HG02943 (cell line): ENCODE measurements at regions not wholly inside any gene's neighbourhood (a gene's known extent, or its start where the extent isn't known, plus 50 kb on each side); places are given as distances from the start of the nearest gene placed in this dataset.
A peak's percentile ranks its signal among the peaks of the same experiment; 100 is the strongest.

ENCODE experiments used
- ATAC-seq: cut with Tn5 transposase; IDR thresholded peaks from one replicate; pipeline ENCODE4 v1.9.1; 2021; ENCODE audit warnings: mild to moderate bottlenecking, low read depth, moderate library complexity; ENCODE audit not compliant: unreplicated experiment

DNA sequence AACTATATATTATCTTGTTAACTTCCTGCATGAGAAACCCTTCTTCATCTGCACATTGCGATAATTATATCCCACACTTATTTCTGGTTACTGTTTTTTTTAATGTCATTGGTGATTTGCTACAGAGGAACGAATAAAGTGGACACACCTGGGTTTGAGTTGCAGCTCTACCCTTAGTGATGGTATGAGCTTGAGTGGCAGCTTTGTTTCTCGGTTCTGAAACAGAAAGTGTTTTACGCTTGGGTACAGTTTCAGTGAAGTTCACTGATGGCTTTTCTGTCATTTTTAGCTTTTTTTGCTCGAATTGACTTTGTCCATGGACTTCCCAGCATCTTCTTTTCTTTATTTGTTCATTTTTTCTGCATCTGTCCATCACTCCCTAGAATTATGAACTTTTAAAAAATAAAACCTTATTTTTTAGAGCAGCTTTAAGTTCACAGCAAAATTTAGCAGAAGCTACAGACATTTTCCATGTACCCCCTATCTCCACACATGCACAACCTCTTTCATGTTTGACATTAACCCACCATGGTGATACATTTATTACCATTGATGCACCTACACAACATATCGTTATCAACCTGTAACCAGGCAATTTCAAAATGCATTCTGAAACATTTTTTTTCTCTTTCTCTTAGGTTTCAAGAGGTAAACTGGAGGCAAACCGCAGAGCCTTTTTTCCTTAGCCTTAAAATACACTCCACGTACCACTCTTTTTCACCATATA lies 1041.6 kb upstream of the PRKX start:
- peak; percentile 89 for ATAC-seq

DNA sequence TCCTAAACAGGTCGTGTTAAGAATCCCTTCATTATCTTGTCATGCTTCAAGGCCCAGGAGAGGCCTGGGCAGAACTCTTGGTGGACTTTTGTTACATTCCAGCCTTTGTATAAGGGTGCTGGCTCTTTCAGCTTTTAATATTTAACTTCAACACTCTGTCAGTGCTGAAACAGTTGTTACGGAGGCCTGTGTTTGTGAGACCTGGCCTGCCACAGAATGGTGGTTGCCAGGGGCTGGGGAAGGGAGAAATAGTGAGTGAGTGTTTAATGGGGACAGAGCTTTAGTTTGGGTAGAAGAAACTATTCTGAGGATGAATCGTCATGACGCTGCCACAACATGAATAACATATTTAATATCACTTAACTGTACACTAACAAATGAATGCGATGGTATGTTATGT lies 1027.6 kb upstream of the PRKX start:
- ATAC-seq, result no peak

DNA sequence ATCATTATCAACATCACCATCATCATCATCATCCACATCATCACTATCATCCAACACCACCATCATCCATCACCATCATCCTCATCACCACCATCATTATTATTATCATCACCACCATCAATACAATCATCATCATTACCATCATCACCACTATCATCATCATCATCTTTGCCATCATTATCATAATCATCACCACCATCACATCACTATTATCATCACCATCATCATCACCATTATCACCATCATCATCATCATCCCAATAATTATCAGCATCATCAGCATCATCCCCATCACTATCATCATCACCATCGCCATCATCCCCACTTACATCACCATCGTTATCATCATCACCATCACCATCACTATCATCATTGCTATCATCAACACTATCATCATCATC lies 1021.9 kb upstream of the PRKX start:
- ATAC-seq, result no peak

DNA sequence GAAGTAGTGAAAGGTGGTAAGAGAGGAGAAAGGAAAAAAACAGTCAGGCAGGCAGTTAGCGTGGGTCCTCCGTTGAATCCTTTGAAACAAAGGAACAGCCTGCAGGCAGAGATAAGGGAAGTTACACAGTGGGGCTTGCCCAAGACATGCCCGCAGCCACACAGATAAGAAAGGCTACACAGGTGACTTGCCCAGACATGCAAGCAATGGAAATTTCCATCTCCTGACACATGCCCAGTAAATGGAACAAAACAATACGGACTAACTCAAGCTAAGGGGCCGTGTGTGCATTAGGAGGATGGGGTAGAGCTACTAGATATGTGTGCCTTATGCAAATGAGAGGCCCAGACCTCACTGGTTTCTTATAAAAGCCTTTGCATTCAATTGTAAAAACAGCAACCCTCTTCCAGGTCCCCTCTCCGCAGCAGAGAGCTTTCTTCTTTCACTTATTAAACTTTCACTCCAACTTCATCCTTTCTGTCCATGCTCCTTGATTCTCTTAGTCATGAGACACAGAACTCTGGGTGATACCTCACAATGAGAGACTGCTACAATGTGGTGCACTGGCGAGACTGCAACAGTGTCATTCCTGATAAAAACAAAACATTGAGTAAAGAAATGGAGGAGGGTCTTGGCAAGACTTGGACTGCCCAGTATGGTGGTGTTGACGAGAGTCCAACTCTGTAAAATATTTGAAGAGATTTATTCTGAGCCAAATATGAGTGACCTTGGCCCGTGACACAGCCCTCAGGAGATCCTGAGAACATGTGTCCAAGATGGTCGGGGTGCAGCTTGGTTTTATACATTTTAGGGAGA lies 997.4 kb upstream of the PRKX start:
- peak; percentile 56 for ATAC-seq

DNA sequence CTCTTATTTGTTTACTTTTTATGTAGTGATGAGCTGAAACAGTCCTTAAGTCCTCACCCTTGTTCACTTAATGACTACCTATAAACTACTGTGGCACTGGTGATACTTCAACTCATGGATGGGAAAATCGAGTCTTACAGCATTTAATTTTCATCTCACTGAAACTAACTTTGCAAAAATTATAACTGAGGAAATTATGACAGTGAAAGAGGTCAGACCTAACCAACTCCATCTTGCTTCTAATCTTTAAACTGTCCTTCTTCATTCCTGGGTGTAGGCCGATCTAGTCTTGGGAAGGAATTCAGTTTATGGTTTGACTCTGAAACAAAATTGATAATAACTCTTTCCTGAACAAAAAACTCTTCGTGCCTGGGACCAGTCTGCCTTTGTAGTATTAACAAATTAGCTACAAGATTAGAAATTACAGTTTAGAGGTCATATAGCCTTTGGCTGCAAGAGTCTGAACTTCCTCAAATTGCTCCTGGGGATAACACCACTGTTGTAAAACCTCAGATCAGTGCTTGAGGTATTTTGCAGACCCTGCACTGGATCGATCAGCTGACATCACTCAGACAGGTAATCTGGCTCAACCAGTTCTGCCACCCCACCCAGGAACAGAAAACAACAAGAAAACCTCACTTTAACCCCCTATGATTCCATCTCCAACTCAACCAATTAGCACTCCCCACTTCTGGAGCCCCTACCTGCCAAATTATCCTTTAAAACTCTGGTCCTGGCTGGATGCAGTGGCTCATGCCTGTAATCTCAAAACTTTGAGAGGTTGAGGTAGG lies 995.7 kb upstream of the PRKX start:
- no peak for ATAC-seq

DNA sequence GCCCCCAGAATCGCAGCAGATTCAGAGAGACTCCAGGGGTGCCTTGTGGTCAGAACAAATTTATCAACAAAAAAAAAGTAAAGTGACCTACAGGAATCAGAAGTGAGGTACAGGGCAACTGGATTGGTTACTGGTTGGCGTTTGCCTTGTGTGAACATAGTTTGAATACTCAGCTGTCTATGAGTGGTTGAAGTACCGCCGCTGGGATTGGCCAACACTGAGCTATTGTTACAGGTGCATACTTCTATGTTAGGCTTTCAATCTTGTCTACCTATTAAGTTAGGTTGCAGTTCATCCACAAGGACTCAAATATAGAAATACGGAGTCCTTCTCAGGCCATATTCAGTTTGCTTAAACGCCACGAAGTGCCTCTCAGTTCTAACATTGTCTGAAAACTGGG lies 993.5 kb upstream of the PRKX start:
- no peak for ATAC-seq

DNA sequence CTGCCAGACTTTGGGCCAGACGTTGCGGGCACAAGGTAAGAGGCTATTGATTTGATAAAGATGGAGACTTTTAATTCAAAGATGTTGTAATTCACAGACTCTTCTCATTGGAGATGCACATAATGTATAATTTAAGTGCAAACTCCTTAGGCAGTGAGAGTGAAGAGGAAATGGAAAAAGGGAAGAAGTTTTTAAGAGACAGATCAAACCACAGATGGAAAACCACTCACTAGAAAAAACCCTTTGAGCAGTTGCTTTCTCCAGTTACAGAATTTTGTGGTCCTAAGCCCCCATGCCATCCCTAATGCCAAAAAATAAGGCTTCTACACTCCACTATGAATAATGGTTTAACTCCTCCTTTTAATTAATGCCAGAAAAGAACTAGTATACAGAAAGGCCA lies 977.1 kb upstream of the PRKX start:
- ATAC-seq, result no peak

DNA sequence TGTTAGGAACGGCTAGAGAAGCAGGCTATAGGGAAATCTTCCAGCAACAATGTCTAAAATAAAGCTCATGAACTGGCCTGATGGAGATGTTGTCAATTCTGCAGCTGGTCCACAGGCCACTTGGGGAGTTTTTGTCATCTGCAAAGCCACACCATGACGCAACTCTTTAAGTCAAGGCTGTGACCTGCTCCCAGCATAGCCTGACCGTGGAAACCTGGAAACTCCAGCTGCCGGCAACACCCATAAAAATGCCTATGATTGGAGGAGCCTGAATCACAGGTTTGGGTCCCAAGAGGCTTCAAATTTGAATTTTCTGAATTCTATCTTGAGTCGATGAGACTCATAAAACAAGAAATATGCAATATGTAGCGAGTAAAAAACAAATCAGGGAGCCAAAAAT lies 969.2 kb upstream of the PRKX start:
- no peak for ATAC-seq

DNA sequence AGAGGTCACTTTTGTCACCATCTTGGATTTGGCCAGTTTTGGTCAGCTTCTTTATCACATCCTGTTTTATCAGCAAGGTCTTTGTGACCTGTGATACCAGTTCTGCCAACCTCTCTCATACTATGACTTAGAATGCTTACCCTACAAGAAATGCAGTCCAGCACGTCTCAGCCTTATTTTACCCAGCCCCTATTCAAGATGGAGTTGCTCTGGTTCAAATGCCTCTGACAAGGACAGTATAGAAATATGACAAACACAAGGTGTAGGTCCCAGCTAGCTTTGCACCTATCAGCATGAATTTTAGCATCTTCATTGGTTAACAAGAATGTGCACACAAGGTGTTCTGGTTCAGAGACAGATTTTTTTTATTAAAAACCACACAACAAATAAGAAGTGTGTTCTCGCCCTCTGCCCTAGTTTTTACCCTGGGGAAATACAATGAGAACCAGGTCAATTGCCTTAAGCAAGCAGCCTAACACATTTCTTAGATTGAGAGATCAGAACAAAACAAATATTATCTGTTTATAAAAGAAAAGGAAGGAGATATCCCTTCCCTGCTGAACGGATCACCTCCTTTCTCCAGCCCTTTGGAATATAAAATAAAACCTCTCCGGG lies 962.3 kb upstream of the PRKX start:
- no peak for ATAC-seq

DNA sequence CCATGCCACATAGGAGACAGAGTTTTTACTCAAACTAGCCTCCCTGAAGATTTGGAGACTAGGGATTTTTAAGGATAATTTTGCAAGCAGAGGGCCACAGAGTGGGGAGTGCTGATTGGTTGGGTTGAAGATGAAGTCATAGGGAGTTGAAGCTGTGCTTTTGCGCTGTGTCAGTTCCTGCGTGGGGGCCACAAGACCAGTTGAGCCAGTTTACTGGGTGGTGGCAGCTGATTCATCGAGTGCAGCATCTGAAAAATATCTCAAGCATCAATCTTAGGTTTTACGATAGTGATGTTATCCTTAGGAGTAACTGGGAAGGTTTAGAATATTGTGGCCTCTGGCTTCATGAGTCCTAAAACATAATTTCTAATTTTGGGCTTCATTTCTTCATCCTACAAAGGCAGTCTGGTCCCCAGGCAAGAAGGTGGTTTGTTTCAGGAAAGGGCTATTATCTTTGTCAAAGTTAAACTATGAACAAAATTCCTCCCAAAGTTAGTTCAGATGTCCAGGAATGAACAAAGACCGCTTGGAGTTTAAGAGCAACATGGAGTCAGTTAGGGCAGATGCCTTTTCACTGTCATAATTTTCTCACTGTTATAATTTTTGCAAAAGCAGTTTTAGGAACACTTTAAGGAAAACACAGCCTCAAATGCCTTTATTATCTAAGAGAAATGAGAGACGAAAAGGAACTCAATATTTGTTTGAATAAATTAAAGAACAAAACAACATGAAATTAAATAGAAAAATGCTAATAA lies 960.8 kb upstream of the PRKX start:
- ATAC-seq, result no peak

DNA sequence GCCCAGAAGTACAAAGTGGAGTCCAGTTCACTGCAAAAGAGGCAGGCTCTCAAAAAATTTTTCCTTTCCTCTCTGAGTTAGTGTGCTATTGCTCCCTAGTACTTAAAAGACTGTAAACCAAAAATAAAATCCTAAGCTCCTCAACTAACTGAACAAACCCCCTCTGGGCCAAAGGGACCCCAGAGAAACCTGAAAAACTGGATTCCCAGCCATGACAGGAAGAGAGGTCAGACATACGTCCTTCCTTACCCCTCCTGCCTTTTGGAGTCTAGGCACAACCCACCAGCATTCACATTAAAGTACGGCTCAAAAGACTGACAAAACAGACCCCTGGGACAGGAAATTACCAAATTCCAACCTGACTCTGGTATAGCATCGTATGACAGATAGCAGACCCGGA lies 957.9 kb upstream of the PRKX start:
- ATAC-seq, result no peak

DNA sequence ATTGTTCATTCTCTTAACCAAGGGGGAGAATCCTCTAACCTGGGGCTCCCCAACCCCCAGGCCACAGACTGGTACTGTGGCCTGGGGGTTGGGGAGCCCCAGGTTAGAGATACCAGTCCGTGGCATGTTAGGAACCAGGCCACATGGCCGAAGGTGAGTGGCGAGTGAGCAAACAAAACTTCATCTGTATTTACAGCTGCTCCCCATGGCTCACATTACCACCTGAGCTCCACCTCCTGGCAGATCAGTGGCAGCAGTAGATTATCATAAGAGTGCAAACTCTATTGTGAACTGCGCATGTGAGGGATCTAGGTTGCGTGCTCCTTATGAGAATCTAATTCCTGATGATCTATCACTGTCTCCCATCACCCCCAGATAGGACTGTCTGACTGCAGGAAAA lies 957.2 kb upstream of the PRKX start:
- ATAC-seq, result no peak

DNA sequence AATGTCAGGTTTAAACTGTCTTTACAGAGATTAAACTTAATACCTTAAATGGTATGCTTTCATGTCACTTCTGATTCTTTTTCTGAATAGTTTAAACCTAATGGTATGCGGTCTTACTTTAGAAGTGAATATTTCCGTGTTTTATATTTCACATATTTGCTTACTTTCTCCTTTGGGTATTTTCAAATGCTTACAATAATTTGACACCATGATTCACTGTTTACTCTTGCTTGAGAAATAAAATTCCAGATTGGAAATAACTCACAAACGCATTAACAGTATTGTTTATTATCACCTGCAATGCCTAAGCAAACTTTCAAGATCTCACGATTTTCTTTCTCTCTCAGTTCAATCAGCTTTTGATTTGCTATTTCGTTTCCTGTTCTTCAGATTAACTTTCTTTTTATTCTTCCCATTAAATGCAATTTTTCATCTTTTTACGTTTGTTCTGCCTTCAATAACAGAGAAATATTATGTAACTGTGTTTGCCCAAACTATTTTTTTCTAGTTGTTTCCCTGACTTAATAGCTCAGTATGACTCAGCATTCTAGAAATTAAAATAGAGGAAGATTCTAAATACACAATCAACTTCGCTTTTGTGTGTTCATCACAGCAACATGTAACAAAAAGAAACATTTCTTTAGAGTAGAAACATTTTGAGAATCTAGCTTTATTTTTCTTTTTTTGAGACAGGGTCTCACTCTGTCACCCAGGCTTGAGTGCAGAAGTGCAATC lies 955.5 kb upstream of the PRKX start:
- ATAC-seq, result no peak

DNA sequence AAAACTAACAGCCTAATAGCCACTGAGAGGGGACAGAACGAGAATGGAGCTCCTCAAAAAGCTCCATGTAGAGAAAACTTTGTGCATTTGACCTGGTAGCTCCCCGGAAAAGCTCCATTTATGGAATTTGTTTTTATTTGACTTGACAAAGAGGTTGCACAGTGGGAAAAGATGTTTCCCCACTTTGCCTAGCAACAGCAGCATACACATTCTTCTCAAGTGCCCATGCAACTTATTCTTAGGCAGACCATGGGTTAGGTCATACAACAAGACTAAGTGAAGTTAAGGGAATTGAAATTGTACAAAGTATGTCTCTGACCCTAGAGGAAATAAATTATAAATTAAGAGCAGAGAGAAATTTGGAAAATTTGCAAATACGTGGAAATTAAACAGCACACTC lies 949.6 kb upstream of the PRKX start:
- no peak for ATAC-seq

DNA sequence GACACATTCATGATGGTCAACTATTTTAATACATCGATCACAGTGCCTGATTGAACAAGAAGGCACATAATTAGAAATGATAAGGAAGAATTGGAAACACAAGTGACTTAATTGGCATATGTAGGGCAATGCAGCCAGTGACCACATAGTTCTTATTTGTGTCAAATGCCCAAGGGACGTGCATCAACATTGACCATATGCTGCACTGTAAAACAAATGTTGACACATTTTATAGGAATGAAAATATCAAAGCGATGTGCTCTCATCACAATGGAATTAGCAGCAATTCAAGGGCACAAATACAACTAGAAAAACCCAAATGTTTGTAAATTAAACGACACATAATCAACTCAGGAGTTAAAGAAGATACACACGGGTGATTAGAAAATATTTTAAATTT lies 948.3 kb upstream of the PRKX start:
- no peak for ATAC-seq

DNA sequence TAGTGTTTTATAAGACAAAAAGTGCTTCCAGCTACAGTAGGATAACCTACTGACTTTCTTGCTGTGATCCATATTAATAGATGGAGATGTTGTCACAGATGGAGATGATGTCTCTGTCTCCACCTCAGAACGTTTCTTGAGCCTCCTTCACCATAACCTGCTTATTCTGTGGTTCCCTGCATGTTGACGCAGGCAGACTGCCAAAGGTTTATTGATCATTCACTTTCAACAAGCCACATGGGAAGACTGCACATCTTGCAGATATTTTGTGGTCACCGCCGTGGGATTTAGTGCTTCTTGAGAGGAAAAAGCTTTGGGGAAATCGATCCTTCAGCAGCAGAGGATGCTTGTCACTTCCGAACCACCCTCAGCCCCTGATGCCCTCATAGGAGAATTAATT lies 943.0 kb upstream of the PRKX start:
- ATAC-seq, result no peak

DNA sequence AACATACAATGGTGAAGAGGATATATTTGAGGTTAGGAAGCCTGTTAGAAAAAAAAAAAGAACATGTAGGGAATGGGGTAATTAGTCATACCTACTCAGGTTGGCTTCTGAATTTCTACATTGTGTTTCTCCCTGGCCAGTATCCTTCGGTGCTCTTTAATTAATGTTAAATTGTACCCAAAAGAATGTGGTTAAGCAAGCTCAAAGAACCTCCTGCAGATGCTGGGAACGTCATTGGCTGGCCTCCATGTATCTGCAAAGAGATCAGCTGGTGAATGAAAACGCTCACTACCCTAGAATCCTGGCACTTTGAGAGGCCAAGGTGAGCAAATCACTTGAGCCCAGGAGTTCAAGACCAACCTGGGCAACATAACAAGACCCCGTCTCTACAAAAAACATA lies 942.3 kb upstream of the PRKX start:
- no peak for ATAC-seq

DNA sequence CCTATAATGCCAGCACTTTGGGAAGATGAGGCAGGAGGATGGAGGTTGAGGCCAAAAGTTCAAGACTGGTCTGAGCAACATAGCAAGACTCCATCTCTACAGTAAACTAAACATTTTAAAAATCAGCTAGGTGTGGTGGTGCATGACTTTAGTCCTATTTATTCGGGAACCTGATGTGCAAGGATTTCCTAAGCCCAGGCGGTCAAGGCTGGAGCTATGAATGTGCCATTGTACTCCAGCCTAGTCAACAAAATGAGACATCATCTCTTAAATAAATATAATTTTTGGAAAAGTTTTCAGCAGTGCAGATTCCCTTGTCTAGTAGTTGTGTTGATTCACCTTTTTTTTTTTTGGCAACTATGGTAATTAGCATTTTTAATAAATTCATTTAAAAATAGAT lies 928.7 kb upstream of the PRKX start:
- ATAC-seq, result no peak

DNA sequence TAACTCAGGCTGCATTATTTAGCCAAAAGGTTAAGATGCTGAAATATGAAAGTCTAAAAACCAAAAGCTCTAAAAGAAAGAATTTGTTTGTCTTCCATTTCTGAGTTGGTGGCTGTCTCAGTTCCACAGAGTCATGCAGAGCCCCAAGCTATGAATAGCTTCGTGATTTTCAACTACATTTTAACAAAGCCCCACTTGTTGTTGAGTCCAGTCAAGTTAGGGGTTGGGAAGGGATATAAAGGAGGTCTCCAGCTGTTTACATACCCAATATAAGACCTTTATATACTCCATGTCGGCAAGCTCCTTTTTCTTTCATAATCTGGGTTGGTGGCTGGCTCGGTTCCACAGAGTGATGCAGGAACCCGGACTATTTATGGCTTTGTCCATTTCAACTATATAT lies 924.6 kb upstream of the PRKX start:
- ATAC-seq, result no peak

DNA sequence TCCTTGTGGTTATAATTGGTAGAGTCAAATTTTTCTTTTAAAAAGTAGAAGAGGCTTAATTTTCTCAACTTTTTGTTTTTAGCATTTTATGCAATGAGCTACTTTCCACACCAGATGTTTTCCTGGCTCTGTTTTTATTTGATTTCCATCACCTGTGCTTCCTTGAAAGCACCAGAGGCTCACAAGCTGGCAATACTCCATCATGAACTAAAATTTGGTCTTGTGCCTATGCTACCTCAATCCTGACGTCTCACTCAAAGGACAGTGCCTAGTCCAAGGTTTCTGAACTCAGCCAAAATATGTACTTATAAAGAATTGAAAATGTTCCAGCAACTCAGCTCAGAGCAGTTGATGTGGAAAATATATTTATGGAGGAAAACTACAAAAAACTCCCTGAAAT lies 914.0 kb upstream of the PRKX start:
- no peak for ATAC-seq
